ENCODE measurements at regions not wholly inside any gene's neighbourhood (a gene's known extent, or its start where the extent isn't known, plus 50 kb on each side); places are given as distances from the start of the nearest gene placed in this dataset.
"Not testable (repeated sequence)": the region's sequence is repeated elsewhere in the genome, so short reads cannot be mapped to it uniquely, and the experiment has no call there.

- no peak for DNase-seq (ENCODE audit: low spot score)
Observed at GRCh38 chr14:84042992-84043391, 1487.0 kb upstream of the FLRT2 start.

GRCh38 chr14:84064316-84065125 is 1465.4 kb upstream of the FLRT2 start:
- no peak for DNase-seq (ENCODE audit: low spot score)

GRCh38 chr14:84065811-84066210 is 1464.1 kb upstream of the FLRT2 start:
- no peak for DNase-seq (ENCODE audit: low spot score)

DNA sequence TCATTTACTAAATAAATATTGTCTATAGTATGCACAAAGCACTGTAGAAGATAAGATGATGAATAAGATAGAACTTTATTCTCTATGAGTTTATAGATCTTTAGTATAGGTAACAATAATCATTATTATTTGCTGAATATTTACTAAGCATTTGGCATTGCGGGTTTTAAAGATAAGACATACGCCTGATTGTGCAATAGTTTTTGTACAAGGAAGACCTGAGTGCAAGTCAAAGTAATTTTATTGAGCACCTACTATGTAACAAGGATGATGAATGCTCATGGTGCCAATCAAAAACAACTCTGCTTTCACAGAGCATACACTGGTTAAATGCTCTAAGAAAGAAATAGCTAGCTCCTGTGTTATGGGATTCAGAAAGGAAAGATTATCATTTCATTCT is 1461.7 kb upstream of the FLRT2 start:
- no peak for DNase-seq (ENCODE audit: low spot score)

GRCh38 chr14:84071061-84071460 is 1458.9 kb upstream of the FLRT2 start:
- no peak for DNase-seq (ENCODE audit: low spot score)

DNA sequence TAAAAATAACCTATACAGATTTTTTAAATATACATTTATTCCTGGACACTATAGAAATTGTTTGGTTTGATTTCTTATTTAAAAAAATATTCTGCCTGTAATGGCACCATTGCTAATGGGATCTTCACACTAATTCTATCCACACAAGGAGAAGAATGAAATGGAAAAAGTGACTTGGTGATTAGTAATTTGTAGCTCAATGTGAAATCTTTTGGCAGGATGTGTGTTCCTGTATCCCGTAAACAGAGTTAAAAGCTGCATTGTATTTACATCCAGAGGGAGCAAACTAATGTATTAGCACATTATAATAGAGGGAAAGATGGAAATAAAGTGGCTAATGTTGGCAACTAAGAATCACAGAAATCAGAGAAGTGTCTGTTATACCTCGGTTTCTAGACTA is 1455.3 kb upstream of the FLRT2 start:
- DNase-seq (ENCODE audit: low spot score): no peak

DNA sequence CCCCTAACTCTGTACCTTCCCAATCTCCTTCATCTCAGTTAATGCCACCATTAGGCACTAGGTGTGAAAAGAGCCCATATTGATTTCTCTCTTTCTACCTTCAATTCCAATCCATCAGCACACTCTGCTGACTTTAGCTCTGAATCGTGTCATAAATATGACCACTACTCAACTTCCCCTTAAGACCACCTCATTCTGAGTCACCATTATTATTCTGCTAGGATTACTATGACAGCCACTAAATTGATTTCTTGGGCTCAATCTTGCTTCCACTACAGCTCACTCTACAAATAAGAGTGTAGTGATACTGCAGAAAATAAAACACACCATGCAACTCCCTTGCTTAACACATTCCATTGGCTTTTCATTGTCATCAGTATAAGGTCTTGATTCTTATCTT is 1449.0 kb upstream of the FLRT2 start:
- no peak for DNase-seq (ENCODE audit: low spot score)

DNA sequence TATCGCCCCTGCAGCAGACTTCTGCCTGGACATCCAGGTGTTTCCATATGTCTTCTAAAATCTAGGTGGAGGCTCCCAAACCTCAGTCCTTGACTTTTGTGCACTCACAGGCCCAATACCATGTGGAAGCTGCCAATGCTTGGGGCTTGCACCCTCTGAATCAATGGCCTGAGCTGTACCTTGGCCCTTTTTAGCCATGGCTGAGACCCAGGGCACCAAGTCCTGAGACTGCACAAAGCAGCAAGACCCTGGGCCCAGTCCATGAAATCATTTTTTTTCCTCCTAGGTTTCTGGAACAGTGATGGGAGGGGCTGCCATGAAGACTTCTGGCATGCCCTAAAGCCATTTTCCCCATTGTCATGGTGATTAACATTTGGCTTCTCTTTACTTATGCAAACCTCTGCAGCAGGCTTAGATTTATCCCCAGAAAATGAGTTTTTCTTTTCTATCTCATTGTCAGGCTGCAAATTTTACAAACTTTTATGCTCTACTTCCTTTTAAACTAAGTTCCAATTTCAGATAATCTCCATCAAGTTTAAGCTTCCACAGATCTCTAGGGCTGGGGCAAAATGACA is 1445.8 kb upstream of the FLRT2 start:
- no peak for DNase-seq (ENCODE audit: low spot score)

DNA sequence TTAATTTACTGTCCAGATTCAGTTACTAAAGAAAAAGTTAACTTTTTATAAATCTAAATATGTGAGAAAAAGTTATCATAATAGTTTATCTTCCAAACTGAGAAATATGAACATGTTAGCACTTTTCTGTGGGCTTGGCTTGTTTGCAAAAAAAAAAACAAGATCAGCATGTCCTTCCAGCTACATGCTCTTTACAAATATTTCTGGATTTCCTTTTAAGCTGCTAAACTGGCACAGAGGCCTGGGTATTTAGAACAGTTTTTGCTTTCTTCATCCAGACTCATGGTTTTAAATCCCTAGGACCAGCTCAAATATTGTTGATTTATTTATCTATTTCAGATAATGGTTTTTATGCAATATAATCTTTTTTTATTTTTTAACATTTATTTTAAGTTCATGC is 1444.5 kb upstream of the FLRT2 start:
- DNase-seq (ENCODE audit: low spot score): no peak

- no peak for DNase-seq (ENCODE audit: low spot score)
Observed at GRCh38 chr14:84086714-84087113, 1443.2 kb upstream of the FLRT2 start.

DNA sequence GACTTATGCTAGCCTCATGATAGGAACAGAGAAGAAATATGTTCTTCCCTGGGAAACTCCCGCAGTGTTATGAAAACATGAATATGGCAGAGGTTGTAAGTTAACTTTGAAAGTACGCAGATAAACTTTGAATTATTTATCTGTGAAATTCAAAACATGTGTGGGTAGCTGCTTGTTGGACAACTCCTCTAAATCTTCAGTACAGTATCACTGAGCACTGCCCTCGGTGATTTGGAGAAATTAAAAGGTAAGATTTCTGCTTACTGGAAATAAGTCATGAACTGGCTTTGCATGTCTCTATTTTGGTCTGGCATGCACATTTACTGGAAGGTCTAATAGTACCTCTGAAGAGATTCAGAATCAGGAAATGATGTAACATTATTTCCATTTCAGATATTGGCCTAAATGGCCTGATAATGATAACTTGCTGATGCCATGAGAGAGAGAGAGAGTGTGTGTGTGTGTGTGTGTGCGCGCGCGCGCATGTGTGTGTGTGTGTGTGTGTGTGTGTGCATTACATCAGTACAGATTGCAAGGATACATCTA is 1441.9 kb upstream of the FLRT2 start:
- DNase-seq (ENCODE audit: low spot score): no peak

DNA sequence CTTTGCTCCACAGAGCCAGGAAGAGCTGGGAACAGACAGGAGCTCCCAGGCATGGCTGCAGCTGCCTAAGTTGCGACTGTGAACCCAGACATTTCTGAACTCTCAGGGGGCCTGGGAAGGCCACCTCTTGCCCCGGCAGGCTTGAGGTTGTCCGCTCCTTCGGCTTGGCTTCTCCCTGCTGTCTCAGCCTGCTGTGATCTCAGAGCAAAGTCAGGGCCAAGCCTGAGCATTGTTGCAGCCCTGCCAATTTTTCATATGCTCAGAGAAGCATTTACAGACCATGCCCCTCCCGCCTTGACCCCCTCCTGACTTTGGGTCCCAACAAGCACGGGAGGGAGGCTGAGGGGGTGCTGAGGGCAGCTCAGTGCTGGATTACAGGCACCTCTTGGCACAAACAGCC is 1439.1 kb upstream of the FLRT2 start:
- DNase-seq (ENCODE audit: low spot score): no peak

DNA sequence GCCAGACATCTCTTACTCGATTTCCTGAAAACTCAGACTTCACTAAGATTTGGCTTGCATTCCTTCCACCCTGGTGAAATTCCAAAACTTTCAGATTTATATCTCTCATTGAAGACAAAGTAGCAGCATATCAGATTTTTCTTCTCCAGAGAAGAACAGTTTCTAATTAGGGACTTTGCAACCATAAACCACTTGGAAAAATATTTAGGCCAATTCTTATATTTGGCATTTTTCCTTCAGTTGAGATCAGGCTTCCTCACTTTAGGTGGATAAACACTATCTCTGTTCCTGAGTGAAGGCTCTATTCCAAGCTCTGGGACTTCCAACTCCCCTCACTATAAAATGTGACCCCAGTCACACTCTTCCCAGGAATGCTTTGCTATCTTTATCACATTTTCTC is 1434.3 kb upstream of the FLRT2 start:
- no peak for DNase-seq (ENCODE audit: low spot score)

DNA sequence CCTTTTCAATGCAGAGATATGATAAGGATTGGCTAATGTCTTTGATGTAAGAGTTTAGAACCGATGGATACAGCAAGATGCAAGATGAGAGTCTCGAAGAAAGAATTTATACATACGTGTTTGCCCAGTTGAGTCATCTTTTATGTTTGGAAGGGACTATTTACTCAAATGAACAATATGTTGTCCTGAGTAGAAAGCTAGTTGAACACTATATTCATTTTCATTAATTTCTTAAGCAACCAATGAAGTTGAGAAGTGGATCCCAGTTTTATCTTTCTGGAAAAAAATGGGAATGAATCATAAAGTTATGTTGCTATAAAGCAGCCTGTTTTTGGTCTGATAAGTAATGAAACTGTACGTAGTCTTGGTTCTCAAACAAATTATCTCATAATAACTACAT is 1431.7 kb upstream of the FLRT2 start:
- no peak for DNase-seq (ENCODE audit: low spot score)

DNA sequence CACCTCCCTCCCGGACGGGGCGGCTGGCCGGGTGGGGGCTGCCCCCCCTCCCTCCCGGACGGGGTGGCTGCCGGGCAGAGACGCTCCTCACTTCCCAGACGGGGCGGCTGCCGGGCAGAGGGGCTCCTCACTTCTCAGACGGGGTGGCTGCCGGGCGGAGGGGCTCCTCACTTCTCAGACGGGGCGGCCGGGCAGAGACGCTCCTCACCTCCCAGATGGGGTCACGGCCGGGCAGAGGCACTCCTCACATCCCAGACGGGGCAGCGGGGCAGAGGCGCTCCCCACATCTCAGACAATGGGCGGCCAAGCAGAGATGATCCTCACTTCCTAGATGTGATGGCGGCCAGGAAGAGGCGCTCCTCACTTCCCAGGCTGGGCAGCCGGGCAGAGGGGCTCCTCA is 1430.4 kb upstream of the FLRT2 start:
- not testable (repeated sequence) for DNase-seq (ENCODE audit: low spot score)

GRCh38 chr14:84107835-84108343 is 1422.1 kb upstream of the FLRT2 start:
- no peak for DNase-seq (ENCODE audit: low spot score)

- no peak for DNase-seq (ENCODE audit: low spot score)
Observed at GRCh38 chr14:84108746-84109457, 1421.0 kb upstream of the FLRT2 start.

GRCh38 chr14:84112589-84112988 is 1417.4 kb upstream of the FLRT2 start:
- no peak for DNase-seq (ENCODE audit: low spot score)

- DNase-seq (ENCODE audit: low spot score): no peak
Observed at GRCh38 chr14:84125676-84126075, 1404.3 kb upstream of the FLRT2 start.

DNA sequence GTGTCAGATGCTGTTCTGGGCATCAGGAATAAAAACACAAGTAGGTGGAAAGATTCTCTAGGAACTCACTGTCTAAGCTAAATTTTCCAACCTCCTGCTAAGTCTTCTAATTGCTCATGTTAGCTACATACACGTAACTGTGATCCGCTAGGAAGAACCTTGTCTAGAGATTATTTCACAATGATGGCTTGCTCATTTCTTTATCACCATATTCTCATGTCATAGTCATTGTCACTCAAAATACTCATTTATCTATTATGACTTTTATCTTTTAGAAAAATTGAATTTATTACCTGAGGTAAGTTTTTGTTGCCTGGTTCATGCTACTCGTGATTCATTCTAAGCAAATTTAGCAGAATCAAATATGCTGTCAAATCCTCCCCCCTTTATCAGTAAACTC is 1402.4 kb upstream of the FLRT2 start:
- no peak for DNase-seq (ENCODE audit: low spot score)

DNA sequence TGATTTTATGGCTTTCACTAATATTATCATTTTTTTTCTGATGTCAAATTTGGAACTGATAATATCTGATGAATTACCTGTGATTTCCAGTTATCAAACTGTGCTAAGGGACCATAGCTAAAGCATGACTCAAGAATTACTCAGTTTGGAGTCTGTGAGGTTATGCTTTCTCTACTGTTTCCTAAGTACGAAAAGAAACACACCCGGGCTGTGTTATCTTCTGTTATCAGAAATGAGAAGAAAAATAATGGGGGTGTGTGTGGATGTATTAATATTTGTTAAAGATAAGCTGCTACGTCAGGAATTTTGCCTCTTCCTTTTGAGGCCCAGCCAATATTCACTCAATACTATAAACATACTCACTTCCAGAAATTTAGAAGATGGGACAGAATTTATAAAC is 1401.9 kb upstream of the FLRT2 start:
- no peak for DNase-seq (ENCODE audit: low spot score)

GRCh38 chr14:84129007-84129406 is 1400.9 kb upstream of the FLRT2 start:
- DNase-seq (ENCODE audit: low spot score): no peak

GRCh38 chr14:84129941-84130340 is 1400.0 kb upstream of the FLRT2 start:
- DNase-seq (ENCODE audit: low spot score): no peak

Measured in H4 (cell line).